Neural cell (in vitro differentiated cells): ENCODE measurements at regions not wholly inside any gene's neighbourhood (a gene's known extent, or its start where the extent isn't known, plus 50 kb on each side); places are given as distances from the start of the nearest gene placed in this dataset.

Experiments
- H2AFZ ChIP-seq: fragments of 200-600, 300-800 bp; sonication (generic), shearing (Covaris generic); 2 replicates; pipeline ENCODE4 v1.6.0; 2014; ENCODE audit warnings: low read depth, mild to moderate bottlenecking, antibody characterized with exemption, low read length, moderate library complexity
- H3F3A ChIP-seq: fragments of 200-600 bp; shearing (Covaris generic); 2 replicates; pipeline ENCODE4 v1.6.1; 2016; ENCODE audit warnings: mild to moderate bottlenecking, moderate library complexity, mixed read lengths, antibody characterized with exemption, low read length; ENCODE audit not compliant: insufficient read depth, poor library complexity, severe bottlenecking
- H3K27ac ChIP-seq: fragments of 200-600, 300-800 bp; sonication (generic), shearing (Covaris generic); 2 replicates; pipeline ENCODE4 v1.5.1; 2014; ENCODE audit warnings: mild to moderate bottlenecking, low read length, moderate library complexity
- H3K27me3 ChIP-seq: fragments of 300-800, 200-600 bp; sonication (generic), shearing (Covaris generic); 2 replicates; pipeline ENCODE4 v1.6.0; 2014; ENCODE audit warnings: mild to moderate bottlenecking, low read depth, low read length, moderate library complexity; ENCODE audit not compliant: insufficient read depth
- H3K36me3 ChIP-seq: fragments of 300-800, 200-600 bp; sonication (generic), shearing (Covaris generic); 2 replicates; pipeline ENCODE4 v1.5.1; 2014; ENCODE audit warnings: mild to moderate bottlenecking, antibody characterized with exemption, low read length, moderate library complexity; ENCODE audit not compliant: insufficient read depth
- H3K4me2 ChIP-seq: fragments of 300-800, 200-600 bp; sonication (generic), shearing (Covaris generic); 2 replicates; pipeline ENCODE4 v1.6.0; 2014; ENCODE audit warnings: mild to moderate bottlenecking, low read length
- H3K4me3 ChIP-seq: fragments of 300-800, 200-600 bp; sonication (generic), shearing (Covaris generic); 2 replicates; pipeline ENCODE4 v1.5.1; 2014; ENCODE audit warnings: mild to moderate bottlenecking, low read length, moderate library complexity
- H3K79me2 ChIP-seq: fragments of 200-600 bp; shearing (Covaris generic); replicated peaks from 2 replicates; pipeline ENCODE4 v1.6.0; 2014; ENCODE audit warnings: mild to moderate bottlenecking, low read length, moderate library complexity; ENCODE audit not compliant: insufficient read depth
- H3K9ac ChIP-seq: fragments of 300-800, 200-600 bp; sonication (generic), shearing (Covaris generic); 2 replicates; pipeline ENCODE4 v1.6.1; 2016; ENCODE audit warnings: mild to moderate bottlenecking, low read length, mixed read lengths
- H3K9me2 ChIP-seq: fragments of 200-600 bp; shearing (Covaris generic); 2 replicates; pipeline ENCODE4 v1.6.1; 2016; ENCODE audit warnings: mild to moderate bottlenecking, low read length, mixed read lengths; ENCODE audit not compliant: insufficient read depth
- H3K9me3 ChIP-seq: fragments of 200-600, 300-800 bp; sonication (generic), shearing (Covaris generic); 2 replicates; pipeline ENCODE4 v1.6.1; 2016; ENCODE audit warnings: mild to moderate bottlenecking, mixed run types, low read length, moderate library complexity, mixed read lengths
- H4K20me1 ChIP-seq: fragments of 200-600 bp; shearing (Covaris generic); 2 replicates; pipeline ENCODE4 v1.6.1; 2016; ENCODE audit warnings: mild to moderate bottlenecking, mixed run types; ENCODE audit not compliant: insufficient read depth
- EP300 ChIP-seq: fragments of 450-650 bp; conservative IDR thresholded peaks from 2 replicates; pipeline ENCODE4 v1.6.1; 2014; ENCODE audit warnings: antibody characterized with exemption, mild to moderate bottlenecking, moderate library complexity; ENCODE audit not compliant: poor library complexity, severe bottlenecking
- EZH2 ChIP-seq: fragments of 200-600, 300-800 bp; shearing (Covaris generic), sonication (generic); IDR thresholded peaks from 2 replicates; pipeline ENCODE4 v1.6.1; 2014; ENCODE audit warnings: antibody characterized with exemption, low read length, borderline replicate concordance, mild to moderate bottlenecking; ENCODE audit not compliant: insufficient read depth, poor library complexity, severe bottlenecking
- MXI1 ChIP-seq: fragments of 450-650 bp; conservative IDR thresholded peaks from 2 replicates; pipeline ENCODE4 v1.6.1; 2014; ENCODE audit warnings: antibody characterized with exemption, mild to moderate bottlenecking; ENCODE audit not compliant: poor library complexity, severe bottlenecking
- POLR2AphosphoS5 ChIP-seq: IDR thresholded peaks from 2 replicates; pipeline ENCODE4 v1.6.1; 2012
- RAD21 ChIP-seq: fragments of 450-650 bp; conservative IDR thresholded peaks from 2 replicates; pipeline ENCODE4 v1.6.1; 2014; ENCODE audit warnings: antibody characterized with exemption, mild to moderate bottlenecking, moderate library complexity
- REST ChIP-seq: IDR thresholded peaks from 2 replicates; pipeline ENCODE4 v1.6.1; 2012; ENCODE audit warnings: borderline replicate concordance
- SMC3 ChIP-seq: fragments of 450-650 bp; conservative IDR thresholded peaks from 2 replicates; pipeline ENCODE4 v1.6.1; 2014; ENCODE audit warnings: antibody characterized with exemption, mild to moderate bottlenecking, moderate library complexity; ENCODE audit not compliant: poor library complexity
- TAF1 ChIP-seq: IDR thresholded peaks from 2 replicates; pipeline ENCODE4 v1.6.1; 2012; ENCODE audit warnings: low read depth
- TF ChIP-seq, protein P1 (sequence below): fragments of 450-650 bp; IDR thresholded peaks from 2 replicates; pipeline ENCODE4 v1.5.1; 2014; ENCODE audit warnings: antibody characterized with exemption, mild to moderate bottlenecking, moderate library complexity; ENCODE audit not compliant: poor library complexity, severe bottlenecking

DNA sequence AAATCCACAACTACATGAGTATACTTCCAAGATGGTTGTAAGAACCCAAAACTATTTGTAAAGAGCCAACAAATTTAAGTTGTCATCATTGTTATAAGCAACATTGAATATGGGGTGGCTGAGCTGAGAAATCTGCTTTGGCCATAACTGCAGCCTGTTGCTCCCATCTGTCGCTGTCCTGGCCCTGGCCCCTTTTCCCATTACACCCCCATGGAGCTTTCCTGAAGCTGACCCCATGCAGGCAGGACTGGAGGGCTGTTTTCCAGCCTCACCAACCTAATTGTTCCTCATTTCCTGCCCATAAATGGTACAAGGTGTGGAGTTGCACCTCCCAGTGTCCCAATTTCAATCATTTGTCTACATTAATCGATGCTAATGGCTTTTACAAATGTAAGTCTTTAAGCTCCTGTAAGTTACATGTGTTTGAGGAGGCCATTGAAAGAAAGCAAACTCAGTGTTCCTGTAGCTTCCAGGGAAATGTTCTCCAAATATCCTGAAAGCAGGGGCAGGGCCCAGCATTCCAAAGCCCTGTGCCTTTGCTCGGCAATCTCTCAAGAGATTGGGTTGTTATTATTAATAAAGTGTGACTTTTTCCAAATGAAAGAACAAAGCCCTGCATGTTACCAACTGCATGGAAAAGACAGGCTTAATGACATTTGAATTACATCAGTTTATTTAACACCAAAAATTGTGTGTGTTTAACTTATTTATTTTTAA lies 545.9 kb downstream of the PLPP3 start:
- H3K36me3 ChIP-seq = no peaks in the 10 kb centered on the region
- H3K4me3 ChIP-seq = no peak overlapping the region
- no peak overlapping the region for H3K4me2 ChIP-seq
- H3K9me3 ChIP-seq = no peaks in the 10 kb centered on the region
- no peaks in the 10 kb centered on the region for H3F3A ChIP-seq
- no peaks in the 10 kb centered on the region for H4K20me1 ChIP-seq
- H3K27me3 ChIP-seq = no peaks in the 10 kb centered on the region
- TF ChIP-seq EZH2 (no peak), EP300 (no peak), TAF1 (no peak), REST (no peak), MXI1 (no peak), SMC3 (no peak), RAD21 (no peak), POLR2AphosphoS5 (no peak)
- TF ChIP-seq, protein P1, sequence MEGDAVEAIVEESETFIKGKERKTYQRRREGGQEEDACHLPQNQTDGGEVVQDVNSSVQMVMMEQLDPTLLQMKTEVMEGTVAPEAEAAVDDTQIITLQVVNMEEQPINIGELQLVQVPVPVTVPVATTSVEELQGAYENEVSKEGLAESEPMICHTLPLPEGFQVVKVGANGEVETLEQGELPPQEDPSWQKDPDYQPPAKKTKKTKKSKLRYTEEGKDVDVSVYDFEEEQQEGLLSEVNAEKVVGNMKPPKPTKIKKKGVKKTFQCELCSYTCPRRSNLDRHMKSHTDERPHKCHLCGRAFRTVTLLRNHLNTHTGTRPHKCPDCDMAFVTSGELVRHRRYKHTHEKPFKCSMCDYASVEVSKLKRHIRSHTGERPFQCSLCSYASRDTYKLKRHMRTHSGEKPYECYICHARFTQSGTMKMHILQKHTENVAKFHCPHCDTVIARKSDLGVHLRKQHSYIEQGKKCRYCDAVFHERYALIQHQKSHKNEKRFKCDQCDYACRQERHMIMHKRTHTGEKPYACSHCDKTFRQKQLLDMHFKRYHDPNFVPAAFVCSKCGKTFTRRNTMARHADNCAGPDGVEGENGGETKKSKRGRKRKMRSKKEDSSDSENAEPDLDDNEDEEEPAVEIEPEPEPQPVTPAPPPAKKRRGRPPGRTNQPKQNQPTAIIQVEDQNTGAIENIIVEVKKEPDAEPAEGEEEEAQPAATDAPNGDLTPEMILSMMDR = no peak
- H3K27ac ChIP-seq = no peak overlapping the region
- H3K9me2 ChIP-seq = no peaks in the 10 kb centered on the region
- H3K9ac ChIP-seq = no peak overlapping the region
- H3K79me2 ChIP-seq = no peaks in the 10 kb centered on the region
- H2AFZ ChIP-seq = no peak overlapping the region

- Histone ChIP-seq H3K9me2 (no peaks in the 10 kb centered on the region), H3K36me3 (no peaks in the 10 kb centered on the region), H3K4me2 (no peak overlapping the region), H3K27me3 (no peaks in the 10 kb centered on the region), H3F3A (no peaks in the 10 kb centered on the region), H3K9me3 (no peaks in the 10 kb centered on the region), H4K20me1 (no peaks in the 10 kb centered on the region), H3K79me2 (no peaks in the 10 kb centered on the region), H3K9ac (no peak overlapping the region), H3K4me3 (no peak overlapping the region), H2AFZ (no peak overlapping the region), H3K27ac (no peak overlapping the region)
- TF ChIP-seq REST (no peak), EZH2 (no peak), TAF1 (no peak), POLR2AphosphoS5 (no peak), EP300 (no peak), RAD21 (no peak), MXI1 (no peak), SMC3 (no peak)
- TF ChIP-seq, protein P1 = no peak
Measured at GRCh38 chr1:56032096-56032676, 547.2 kb downstream of the PLPP3 start.
